CD14-positive monocyte (primary cell): ENCODE measurements at regions not wholly inside any gene's neighbourhood (a gene's known extent, or its start where the extent isn't known, plus 50 kb on each side); places are given as distances from the start of the nearest gene placed in this dataset.

ENCODE experiments used
- DNase-seq, 3 donors: peaks; one replicate each; pipeline ENCODE4 v3.0.0-alpha.2; 2011 to 2022
- H2AFZ ChIP-seq: 2 replicates; pipeline ENCODE4 v1.6.0; 2012; ENCODE audit warnings: mild to moderate bottlenecking, low read depth, low read length, inconsistent platforms; ENCODE audit not compliant: insufficient read depth, poor library complexity, severe bottlenecking
- H3K27ac ChIP-seq, 2 donors: 1 replicate in 1 of 2; 2 replicates in 1 of 2; pipeline ENCODE4 v1.5.1; 2012 to 2013; ENCODE audit warnings: low read length in 2 of 2, control low read depth in 1 of 2, inconsistent platforms in 1 of 2, low read depth in 1 of 2, mild to moderate bottlenecking in 1 of 2
- H3K27me3 ChIP-seq, 2 donors: one replicate each; pipeline versions ENCODE4 v1.6.0 to v1.6.1; 2011 to 2013; ENCODE audit warnings: low read length in 2 of 2; ENCODE audit not compliant: control insufficient read depth in 2 of 2, insufficient read depth in 2 of 2
- H3K36me3 ChIP-seq, 2 donors: replicated peaks in 1 of 2; 1 replicate in 1 of 2; 2 replicates in 1 of 2; pipeline versions ENCODE4 v1.5.1 to v1.6.1; 2012 to 2013; ENCODE audit warnings: low read length in 2 of 2, control low read depth in 1 of 2, inconsistent platforms in 1 of 2, mild to moderate bottlenecking in 1 of 2; ENCODE audit not compliant: insufficient read depth in 2 of 2, control insufficient read depth in 1 of 2
- H3K4me1 ChIP-seq, 2 donors: 1 replicate in 1 of 2; 2 replicates in 1 of 2; pipeline versions ENCODE4 v1.5.1 to v1.6.1; 2012 to 2013; ENCODE audit warnings: low read length in 2 of 2, control low read depth in 1 of 2, inconsistent platforms in 1 of 2, mild to moderate bottlenecking in 1 of 2, moderate library complexity in 1 of 2; ENCODE audit not compliant: insufficient read depth in 2 of 2, control insufficient read depth in 1 of 2
- H3K4me2 ChIP-seq: replicated peaks from 2 replicates; pipeline ENCODE3; 2012; ENCODE audit warnings: low read length, moderate library complexity, mild to moderate bottlenecking; ENCODE audit not compliant: poor library complexity, severe bottlenecking; ENCODE audit errors: extremely low read depth
- H3K4me3 ChIP-seq, 3 experiments: fragments of 200-600 bp in 1 of 3; sonication (generic) in 1 of 3; replicated peaks in 1 of 3; 1 replicate in 2 of 3; 2 replicates in 1 of 3; pipeline ENCODE4 v1.5.1; 2011 to 2013; ENCODE audit warnings: low read length in 3 of 3, mild to moderate bottlenecking in 3 of 3, control low read depth in 2 of 3, low read depth in 2 of 3, inconsistent platforms in 1 of 3, moderate library complexity in 1 of 3
- H3K79me2 ChIP-seq: 2 replicates; pipeline ENCODE4 v1.6.0; 2012; ENCODE audit warnings: mild to moderate bottlenecking, control low read depth, inconsistent platforms, low read length, moderate library complexity; ENCODE audit not compliant: insufficient read depth
- H3K9ac ChIP-seq: 2 replicates; pipeline ENCODE4 v1.6.0; 2017; ENCODE audit warnings: low read length, mild to moderate bottlenecking; ENCODE audit not compliant: insufficient read depth, poor library complexity, severe bottlenecking
- H3K9me3 ChIP-seq, 2 donors: replicated peaks in 1 of 2; 1 replicate in 1 of 2; 2 replicates in 1 of 2; pipeline versions ENCODE4 v1.5.1 to v1.6.1; 2012 to 2013; ENCODE audit warnings: low read length in 2 of 2, control low read depth in 1 of 2; ENCODE audit not compliant: control insufficient read depth in 1 of 2, insufficient read depth in 1 of 2
- H4K20me1 ChIP-seq: 2 replicates; pipeline ENCODE4 v1.6.0; 2012; ENCODE audit warnings: mild to moderate bottlenecking, low read length, control low read depth, moderate library complexity; ENCODE audit not compliant: insufficient read depth
- H3K27ac Mint-ChIP-seq, 7 donors: one replicate each; pipeline ENCODE4 v1.8.0; 2020; ENCODE audit warnings: mild to moderate bottlenecking in 7 of 7, mixed read lengths in 7 of 7, moderate library complexity in 6 of 7, inconsistent platforms in 2 of 7
- H3K27me3 Mint-ChIP-seq, 3 donors: one replicate each; pipeline ENCODE4 v1.8.0; 2021 to 2022; ENCODE audit warnings: low read depth in 3 of 3, mild to moderate bottlenecking in 3 of 3, mixed read lengths in 3 of 3, moderate library complexity in 3 of 3, inconsistent platforms in 1 of 3
- H3K36me3 Mint-ChIP-seq, 2 donors: one replicate each; pipeline ENCODE4 v1.8.0; 2020; ENCODE audit warnings: mixed read lengths in 2 of 2, inconsistent platforms in 1 of 2, mild to moderate bottlenecking in 1 of 2
- H3K4me1 Mint-ChIP-seq: one replicate; pipeline ENCODE4 v1.8.0; 2020; ENCODE audit warnings: mild to moderate bottlenecking, mixed read lengths
- H3K4me3 Mint-ChIP-seq, 2 donors: one replicate each; pipeline ENCODE4 v1.8.0; 2020; ENCODE audit warnings: mild to moderate bottlenecking in 2 of 2, mixed read lengths in 2 of 2, moderate library complexity in 1 of 2
- H3K9me3 Mint-ChIP-seq, 7 donors: one replicate each; pipeline ENCODE4 v1.8.0; 2020 to 2022; ENCODE audit warnings: mixed read lengths in 7 of 7, mild to moderate bottlenecking in 6 of 7, moderate library complexity in 6 of 7, inconsistent platforms in 2 of 7
- CTCF ChIP-seq: fragments of 200-600 bp; IDR thresholded peaks from one replicate; pipeline ENCODE4 v1.8.0; 2022; ENCODE audit warnings: antibody characterized with exemption, mild to moderate bottlenecking
- WGBS: methylation state at CpG from one replicate; pipeline ENCODE4 v1.1.5; 2013; ENCODE audit warnings: missing lambda C conversion rate; ENCODE audit not compliant: insufficient coverage; 5-methylcytosine and 5-hydroxymethylcytosine counted together
- intact Hi-C, 2 donors: fragments of 100-400 bp; cut with micrococcal nuclease; formaldehyde crosslinking; loops; one replicate each; pipeline versions ENCODE4 v1.15.0 to v1.15.1; 2023

- Histone ChIP-seq H3K36me3 (no peaks in the 10 kb centered on the region), H3K79me2 (no peaks in the 10 kb centered on the region), H3K9ac (no peak overlapping the region), H3K9me3 (peaks cover 6 to 11% of the 10 kb centered on the region in 2 donors), H3K4me2 (no peak overlapping the region), H3K27ac (no peak overlapping the region), H3K4me3 (no peak overlapping the region), H3K4me1 (no peaks in the 10 kb centered on the region), H2AFZ (no peak overlapping the region), H3K27me3 (no peaks in the 10 kb centered on the region), H4K20me1 (no peaks in the 10 kb centered on the region)
- peaks cover 0 to 2% (median 1%) of the 10 kb centered on the region in 3 donors for H3K27me3 Mint-ChIP-seq
- no peak for TF ChIP-seq CTCF
- H3K27ac Mint-ChIP-seq, result peak overlapping the region in 1 of 7 donors; percentile 43
- intact Hi-C loops, result no loop called here
- H3K4me3 Mint-ChIP-seq, result no peak overlapping the region
- no peaks in the 10 kb centered on the region for H3K4me1 Mint-ChIP-seq
- H3K9me3 Mint-ChIP-seq, result peaks cover 3 to 14% (median 9%) of the 10 kb centered on the region in 7 donors
- no peaks in the 10 kb centered on the region for H3K36me3 Mint-ChIP-seq
- WGBS, result 89% methylated on average over 14 of the region's 17 CpGs
- DNase-seq, result no peak
Measured at GRCh38 chr2:155350783-155351580, 652.5 kb downstream of the KCNJ3 start.

GRCh38 chr2:155332016-155332415 is 633.5 kb downstream of the KCNJ3 start:
- DNase-seq, result no peak
- Histone ChIP-seq H3K27ac (no peak overlapping the region), H3K27me3 (no peaks in the 10 kb centered on the region), H2AFZ (no peak overlapping the region), H3K79me2 (no peaks in the 10 kb centered on the region), H3K4me2 (no peak overlapping the region), H3K4me3 (no peak overlapping the region), H3K9ac (no peak overlapping the region), H3K9me3 (peaks cover 0 to 3% of the 10 kb centered on the region in 2 donors), H4K20me1 (no peaks in the 10 kb centered on the region), H3K36me3 (no peaks in the 10 kb centered on the region), H3K4me1 (no peaks in the 10 kb centered on the region)
- H3K4me3 Mint-ChIP-seq, result no peak overlapping the region
- peaks cover 0 to 3% (median 2%) of the 10 kb centered on the region in 7 donors for H3K9me3 Mint-ChIP-seq
- peaks cover 0 to 1% (median 0%) of the 10 kb centered on the region in 3 donors for H3K27me3 Mint-ChIP-seq
- no peaks in the 10 kb centered on the region for H3K36me3 Mint-ChIP-seq
- intact Hi-C loops, result no loop called here
- H3K4me1 Mint-ChIP-seq, result no peaks in the 10 kb centered on the region
- WGBS, result 100% methylated on average over 1 of the region's 2 CpGs
- H3K27ac Mint-ChIP-seq, result no peak overlapping the region
- TF ChIP-seq CTCF, result no peak
